ENCODE measurements at regions not wholly inside any gene's neighbourhood (a gene's known extent, or its start where the extent isn't known, plus 50 kb on each side); places are given as distances from the start of the nearest gene placed in this dataset.
"Not testable (repeated sequence)": the region's sequence is repeated elsewhere in the genome, so short reads cannot be mapped to it uniquely, and the experiment has no call there.

DNA sequence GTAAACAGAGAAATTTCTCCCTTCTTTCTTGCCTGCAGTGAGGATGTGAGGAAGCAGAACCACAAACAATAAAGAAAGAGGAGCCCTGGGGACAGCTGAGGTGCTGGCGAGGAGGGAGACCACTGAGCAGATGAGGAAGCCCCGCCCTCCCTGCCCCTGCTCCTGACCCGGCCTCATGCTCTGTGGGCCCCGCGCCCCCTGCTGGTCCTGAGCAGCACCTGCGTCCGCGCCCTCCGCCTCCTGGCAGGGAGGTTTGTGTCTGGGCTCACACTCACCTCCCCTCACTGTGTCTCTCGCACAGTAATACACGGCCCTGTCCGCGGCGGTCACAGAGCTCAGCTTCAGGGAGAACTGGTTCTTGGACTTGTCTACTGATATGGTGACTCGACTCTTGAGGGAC is 104.4 kb downstream of the OR4M2 start:
- not testable (repeated sequence) for H3K27me3 ChIP-seq (ENCODE audit: control insufficient read depth in 3 of 3, insufficient read depth in 3 of 3, low read depth in 1 of 3, low read length in 3 of 3); H3K4me2 ChIP-seq (ENCODE audit: insufficient read depth, low read length, poor library complexity, severe bottlenecking); H4K91ac ChIP-seq (ENCODE audit: low read depth, low read length, poor library complexity); H3K79me1 ChIP-seq (ENCODE audit: low read depth, low read length); H3K23ac ChIP-seq (ENCODE audit: low read depth, low read length, poor library complexity); H2AFZ ChIP-seq (ENCODE audit: low read length); DNase-seq (ENCODE audit: low spot score); H3K14ac ChIP-seq (ENCODE audit: low read length); H3K9ac ChIP-seq (ENCODE audit: low read depth, low read length, poor library complexity); H3K9me3 ChIP-seq (replicated peaks in 1 of 2; ENCODE audit: control insufficient read depth in 2 of 2, insufficient read depth in 1 of 2, low read depth in 1 of 2, low read length in 2 of 2); H2AK5ac ChIP-seq (ENCODE audit: low read depth, low read length); H2BK12ac ChIP-seq (ENCODE audit: low read length); H2BK5ac ChIP-seq (ENCODE audit: low read length); H3K4me1 ChIP-seq (ENCODE audit: control insufficient read depth in 2 of 2, insufficient read depth in 1 of 2, low read depth in 1 of 2, low read length in 2 of 2); H3K27ac ChIP-seq (replicated peaks; ENCODE audit: low read length); H2BK120ac ChIP-seq (ENCODE audit: low read depth, low read length); H3K18ac ChIP-seq (ENCODE audit: low read length); H3K4ac ChIP-seq (ENCODE audit: low read length); H2BK15ac ChIP-seq (ENCODE audit: low read length); H3K4me3 ChIP-seq (ENCODE audit: low read length in 2 of 2); H4K8ac ChIP-seq (ENCODE audit: low read depth, low read length); H3K36me3 ChIP-seq (replicated peaks in 1 of 2; ENCODE audit: control insufficient read depth in 2 of 2, insufficient read depth in 2 of 2, low read length in 2 of 2)
- no CpG with 5 or more reads among the region's 15 CpGs for WGBS, 2 donors (ENCODE audit: extremely low coverage in 2 of 2, insufficient read length in 2 of 2, insufficient replicate concordance in 1 of 2)

DNA sequence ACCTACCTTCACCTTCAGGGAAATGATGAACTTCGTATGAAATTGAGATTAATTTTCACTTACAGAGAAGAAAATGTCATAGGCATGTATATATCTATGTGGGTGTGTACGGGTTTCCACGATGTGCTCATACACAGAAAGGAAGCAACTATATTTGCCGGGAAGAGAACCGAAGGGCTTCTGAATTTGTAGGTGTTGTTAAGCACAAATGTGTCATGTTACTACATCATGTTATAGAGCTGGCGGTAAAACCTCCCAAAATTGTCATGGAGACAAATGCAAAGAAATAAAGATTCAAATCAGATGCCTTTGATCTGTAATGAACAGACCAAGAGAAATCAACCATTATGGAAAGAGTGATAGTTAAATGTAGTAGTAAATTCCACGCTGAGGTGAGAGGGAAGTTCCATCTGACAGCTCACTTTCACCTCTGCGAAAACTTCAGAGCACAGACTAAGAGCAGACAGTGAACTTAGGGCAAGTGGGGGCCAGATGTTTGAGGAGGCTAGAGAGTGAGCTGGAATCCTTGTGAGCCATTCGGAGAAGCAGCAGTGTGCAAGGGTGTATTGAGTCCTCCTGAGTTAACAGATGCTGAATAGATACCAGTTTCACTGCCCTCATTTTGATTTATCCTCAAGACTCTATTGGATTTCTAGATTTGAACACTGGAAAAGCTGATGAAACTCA is 106.7 kb downstream of the OR4M2 start:
- H3K36me3 ChIP-seq (replicated peaks in 1 of 2; ENCODE audit: control insufficient read depth in 2 of 2, insufficient read depth in 2 of 2, low read length in 2 of 2); DNase-seq (ENCODE audit: low spot score); H4K8ac ChIP-seq (ENCODE audit: low read depth, low read length); H3K4me2 ChIP-seq (ENCODE audit: insufficient read depth, low read length, poor library complexity, severe bottlenecking); H4K91ac ChIP-seq (ENCODE audit: low read depth, low read length, poor library complexity); H3K27ac ChIP-seq (replicated peaks; ENCODE audit: low read length); H2AFZ ChIP-seq (ENCODE audit: low read length); H2BK12ac ChIP-seq (ENCODE audit: low read length); H3K9me3 ChIP-seq (replicated peaks in 1 of 2; ENCODE audit: control insufficient read depth in 2 of 2, insufficient read depth in 1 of 2, low read depth in 1 of 2, low read length in 2 of 2); H3K4ac ChIP-seq (ENCODE audit: low read length); H3K9ac ChIP-seq (ENCODE audit: low read depth, low read length, poor library complexity); H3K27me3 ChIP-seq (ENCODE audit: control insufficient read depth in 3 of 3, insufficient read depth in 3 of 3, low read depth in 1 of 3, low read length in 3 of 3); H2BK5ac ChIP-seq (ENCODE audit: low read length); H3K23ac ChIP-seq (ENCODE audit: low read depth, low read length, poor library complexity); H2BK120ac ChIP-seq (ENCODE audit: low read depth, low read length); H3K14ac ChIP-seq (ENCODE audit: low read length); H2BK15ac ChIP-seq (ENCODE audit: low read length); H3K4me1 ChIP-seq (ENCODE audit: control insufficient read depth in 2 of 2, insufficient read depth in 1 of 2, low read depth in 1 of 2, low read length in 2 of 2); H3K79me1 ChIP-seq (ENCODE audit: low read depth, low read length); H2AK5ac ChIP-seq (ENCODE audit: low read depth, low read length); H3K4me3 ChIP-seq (ENCODE audit: low read length in 2 of 2); H3K18ac ChIP-seq (ENCODE audit: low read length): not testable (repeated sequence)
- no CpG with 5 or more reads among the region's 9 CpGs for WGBS, 2 donors (ENCODE audit: extremely low coverage in 2 of 2, insufficient read length in 2 of 2, insufficient replicate concordance in 1 of 2)

- H3K9ac ChIP-seq (ENCODE audit: low read depth, low read length, poor library complexity); H3K27me3 ChIP-seq (ENCODE audit: control insufficient read depth in 3 of 3, insufficient read depth in 3 of 3, low read depth in 1 of 3, low read length in 3 of 3): not testable (repeated sequence)
These were observed 111.5 kb downstream of the OR4M2 start for GRCh38 chr15:22191818-22192217.

GRCh38 chr15:22194739-22195617 is 114.7 kb downstream of the OR4M2 start:
- not testable (repeated sequence) for H3K23ac ChIP-seq (ENCODE audit: low read depth, low read length, poor library complexity); H4K91ac ChIP-seq (ENCODE audit: low read depth, low read length, poor library complexity); H3K14ac ChIP-seq (ENCODE audit: low read length); H2AFZ ChIP-seq (ENCODE audit: low read length); H3K18ac ChIP-seq (ENCODE audit: low read length); H3K4ac ChIP-seq (ENCODE audit: low read length); H3K4me1 ChIP-seq (ENCODE audit: control insufficient read depth in 2 of 2, insufficient read depth in 1 of 2, low read depth in 1 of 2, low read length in 2 of 2); H3K9ac ChIP-seq (ENCODE audit: low read depth, low read length, poor library complexity); H2BK15ac ChIP-seq (ENCODE audit: low read length); H3K36me3 ChIP-seq (replicated peaks in 1 of 2; ENCODE audit: control insufficient read depth in 2 of 2, insufficient read depth in 2 of 2, low read length in 2 of 2); H3K9me3 ChIP-seq (replicated peaks in 1 of 2; ENCODE audit: control insufficient read depth in 2 of 2, insufficient read depth in 1 of 2, low read depth in 1 of 2, low read length in 2 of 2); H2AK5ac ChIP-seq (ENCODE audit: low read depth, low read length); H3K27ac ChIP-seq (replicated peaks; ENCODE audit: low read length); H2BK120ac ChIP-seq (ENCODE audit: low read depth, low read length); H4K8ac ChIP-seq (ENCODE audit: low read depth, low read length); H3K79me1 ChIP-seq (ENCODE audit: low read depth, low read length); H3K4me2 ChIP-seq (ENCODE audit: insufficient read depth, low read length, poor library complexity, severe bottlenecking); H3K27me3 ChIP-seq (ENCODE audit: control insufficient read depth in 3 of 3, insufficient read depth in 3 of 3, low read depth in 1 of 3, low read length in 3 of 3); DNase-seq (ENCODE audit: low spot score); H3K4me3 ChIP-seq (ENCODE audit: low read length in 2 of 2); H2BK5ac ChIP-seq (ENCODE audit: low read length); H2BK12ac ChIP-seq (ENCODE audit: low read length)
- no CpG with 5 or more reads among the region's 7 CpGs for WGBS, 2 donors (ENCODE audit: extremely low coverage in 2 of 2, insufficient read length in 2 of 2, insufficient replicate concordance in 1 of 2)

More at GRCh38 chr15:22191818-22192217, 111.5 kb downstream of the OR4M2 start:
- not testable (repeated sequence) for H4K8ac ChIP-seq (ENCODE audit: low read depth, low read length); H2BK120ac ChIP-seq (ENCODE audit: low read depth, low read length); H3K36me3 ChIP-seq (replicated peaks in 1 of 2; ENCODE audit: control insufficient read depth in 2 of 2, insufficient read depth in 2 of 2, low read length in 2 of 2); H3K4me2 ChIP-seq (ENCODE audit: insufficient read depth, low read length, poor library complexity, severe bottlenecking); H2BK15ac ChIP-seq (ENCODE audit: low read length); H2AK5ac ChIP-seq (ENCODE audit: low read depth, low read length); H3K14ac ChIP-seq (ENCODE audit: low read length); H2BK5ac ChIP-seq (ENCODE audit: low read length); H3K4me3 ChIP-seq (ENCODE audit: low read length in 2 of 2); H2BK12ac ChIP-seq (ENCODE audit: low read length); H3K27ac ChIP-seq (replicated peaks; ENCODE audit: low read length); H3K23ac ChIP-seq (ENCODE audit: low read depth, low read length, poor library complexity); H2AFZ ChIP-seq (ENCODE audit: low read length); H3K4ac ChIP-seq (ENCODE audit: low read length); H3K79me1 ChIP-seq (ENCODE audit: low read depth, low read length); H3K4me1 ChIP-seq (ENCODE audit: control insufficient read depth in 2 of 2, insufficient read depth in 1 of 2, low read depth in 1 of 2, low read length in 2 of 2); H3K18ac ChIP-seq (ENCODE audit: low read length); H4K91ac ChIP-seq (ENCODE audit: low read depth, low read length, poor library complexity); DNase-seq (ENCODE audit: low spot score); H3K9me3 ChIP-seq (replicated peaks in 1 of 2; ENCODE audit: control insufficient read depth in 2 of 2, insufficient read depth in 1 of 2, low read depth in 1 of 2, low read length in 2 of 2)
- no CpG with 5 or more reads among the region's 3 CpGs for WGBS, 2 donors (ENCODE audit: extremely low coverage in 2 of 2, insufficient read length in 2 of 2, insufficient replicate concordance in 1 of 2)

Data from neuronal stem cell (in vitro differentiated cells).